IMR-90 (cell line): ENCODE measurements at regions not wholly inside any gene's neighbourhood (a gene's known extent, or its start where the extent isn't known, plus 50 kb on each side); places are given as distances from the start of the nearest gene placed in this dataset.

Experiments used
- ATAC-seq: fragments of 200-7000 bp; cut with Tn5 transposase; 2 replicates; pipeline ENCODE4 v1.9.1; 2020; ENCODE audit warnings: low read depth, mild to moderate bottlenecking, moderate library complexity
- BruUV-seq: library from RNA; stranded (reverse); fragments of 400-500 nt; replicated peaks from 2 replicates; lab custom pipeline; 2021; lab: Mats Ljungman, UMichigan
- CTCF ChIA-PET: fragments of 300-600 bp; formaldehyde crosslinking; extraction: SDS; loops from one replicate; lab custom pipeline; 2021; ENCODE audit warnings: antibody characterized with exemption; lab: Yijun Ruan, JAX
- POLR2A ChIA-PET: fragments of 300-600 bp; sonication (Branson Sonifier 250); formaldehyde crosslinking; loops from one replicate; lab custom pipeline; 2022; ENCODE audit warnings: antibody characterized with exemption; ENCODE audit not compliant: unreplicated experiment; lab: Charles Lee
- DNase-seq: peaks from one replicate; pipeline ENCODE4 v3.0.0; 2013
- H2AFZ ChIP-seq: replicated peaks from 2 replicates; pipeline ENCODE3; 2013; ENCODE audit warnings: low read length, mild to moderate bottlenecking; ENCODE audit not compliant: poor library complexity
- H2AK5ac ChIP-seq: 2 replicates; pipeline ENCODE4 v1.6.1; 2013; ENCODE audit warnings: low read depth, low read length, inconsistent platforms
- H2AK9ac ChIP-seq: replicated peaks from 2 replicates; pipeline ENCODE3; 2013; ENCODE audit warnings: mild to moderate bottlenecking, low read depth, low read length, moderate library complexity; ENCODE audit not compliant: poor library complexity
- H2BK120ac ChIP-seq: 2 replicates; pipeline ENCODE4 v1.6.1; 2013; ENCODE audit warnings: low read depth, low read length, inconsistent platforms
- H2BK15ac ChIP-seq: 3 replicates; pipeline ENCODE4 v1.6.1; 2013; ENCODE audit warnings: low read depth, low read length, inconsistent platforms
- H2BK20ac ChIP-seq: 2 replicates; pipeline ENCODE4 v1.6.1; 2013; ENCODE audit warnings: low read depth, mild to moderate bottlenecking, inconsistent platforms, low read length, moderate library complexity
- H2BK5ac ChIP-seq: 2 replicates; pipeline ENCODE4 v1.6.1; 2013; ENCODE audit warnings: mild to moderate bottlenecking, low read depth, low read length, inconsistent platforms; ENCODE audit not compliant: poor library complexity, severe bottlenecking
- H3K14ac ChIP-seq: replicated peaks from 2 replicates; pipeline ENCODE4 v1.6.1; 2013; ENCODE audit warnings: low read depth, low read length, inconsistent platforms
- H3K18ac ChIP-seq: 2 replicates; pipeline ENCODE4 v1.6.1; 2013; ENCODE audit warnings: low read depth, low read length, control low read depth
- H3K23ac ChIP-seq: 2 replicates; pipeline ENCODE4 v1.6.1; 2013; ENCODE audit warnings: low read depth, low read length, inconsistent platforms
- H3K27ac ChIP-seq: 2 replicates; pipeline ENCODE4 v1.5.1; 2013; ENCODE audit warnings: mild to moderate bottlenecking, control low read depth, low read length; ENCODE audit not compliant: insufficient read depth
- H3K27me3 ChIP-seq: 2 replicates; pipeline ENCODE4 v1.6.1; 2013; ENCODE audit warnings: low read length; ENCODE audit not compliant: control insufficient read depth, insufficient read depth
- H3K36me3 ChIP-seq: 2 replicates; pipeline ENCODE4 v1.6.1; 2013; ENCODE audit warnings: low read length, mixed read lengths; ENCODE audit not compliant: control insufficient read depth, insufficient read depth
- H3K4ac ChIP-seq: 2 replicates; pipeline ENCODE4 v1.6.1; 2013; ENCODE audit warnings: low read depth, low read length, inconsistent platforms
- H3K4me1 ChIP-seq: 2 replicates; pipeline ENCODE4 v1.6.1; 2013; ENCODE audit warnings: low read length, mixed read lengths; ENCODE audit not compliant: control insufficient read depth, insufficient read depth
- H3K4me2 ChIP-seq: 2 replicates; pipeline ENCODE4 v1.6.1; 2013; ENCODE audit warnings: low read depth, mild to moderate bottlenecking, control low read depth, low read length, moderate library complexity
- H3K4me3 ChIP-seq: 2 replicates; pipeline ENCODE4 v1.5.1; 2013; ENCODE audit warnings: low read depth, mild to moderate bottlenecking, control low read depth, low read length, moderate library complexity; ENCODE audit not compliant: insufficient read depth
- H3K56ac ChIP-seq: 2 replicates; pipeline ENCODE4 v1.6.1; 2013; ENCODE audit warnings: low read length, inconsistent platforms; ENCODE audit not compliant: insufficient read depth; ENCODE audit errors: extremely low read depth
- H3K79me1 ChIP-seq, 2 experiments: 2 replicates each; pipeline ENCODE4 v1.6.1; 2013; ENCODE audit warnings: low read length in 2 of 2, inconsistent platforms in 1 of 2, low read depth in 1 of 2
- H3K9ac ChIP-seq: 2 replicates; pipeline ENCODE4 v1.6.1; 2013; ENCODE audit warnings: low read depth, low read length, control low read depth
- H3K9me1 ChIP-seq: 2 replicates; pipeline ENCODE4 v1.6.1; 2013; ENCODE audit warnings: low read length, inconsistent platforms; ENCODE audit not compliant: insufficient read depth
- H3K9me3 ChIP-seq: 2 replicates; pipeline ENCODE4 v1.6.1; 2013; ENCODE audit warnings: low read length; ENCODE audit not compliant: control insufficient read depth, insufficient read depth
- H4K20me1 ChIP-seq: 2 replicates; pipeline ENCODE4 v1.6.1; 2013; ENCODE audit warnings: low read length, inconsistent platforms; ENCODE audit not compliant: insufficient read depth
- H4K5ac ChIP-seq: 2 replicates; pipeline ENCODE4 v1.6.1; 2013; ENCODE audit warnings: mild to moderate bottlenecking, low read depth, low read length, control low read depth
- H4K8ac ChIP-seq, 2 experiments: 2 replicates each; pipeline ENCODE4 v1.6.1; 2013; ENCODE audit warnings: low read depth in 2 of 2, low read length in 2 of 2, control low read depth in 1 of 2, inconsistent platforms in 1 of 2
- H4K91ac ChIP-seq: 2 replicates; pipeline ENCODE4 v1.6.1; 2013; ENCODE audit warnings: low read depth, low read length, inconsistent platforms; ENCODE audit not compliant: insufficient read depth
- CEBPB ChIP-seq: IDR thresholded peaks from 2 replicates; pipeline ENCODE4 v1.6.1; 2012; ENCODE audit warnings: low read depth, low read length, improper control_type of control experiment
- SMC3 ChIP-seq: fragments of 150-350 bp; IDR thresholded peaks from 2 replicates; pipeline ENCODE4 v1.6.1; 2016; ENCODE audit warnings: low read depth, mild to moderate bottlenecking, antibody characterized with exemption, low read length, moderate library complexity
- WGBS, 2 experiments: methylation state at CpG; one replicate each; pipeline versions ENCODE4 v1.1.5 to v1.1.7; 2013; ENCODE audit warnings: missing lambda C conversion rate in 2 of 2; ENCODE audit not compliant: insufficient read length in 1 of 2; ENCODE audit errors: extremely low coverage in 2 of 2; 5-methylcytosine and 5-hydroxymethylcytosine counted together
- dilution Hi-C: fragments of 300-500 bp; cut with HindIII; formaldehyde crosslinking; loops from one replicate; pipeline ENCODE4 v1.14.3; 2018; ENCODE audit warnings: low sequenced_read_pairs; ENCODE audit not compliant: unreplicated experiment
- in situ Hi-C: fragments of 300-500 bp; cut with MboI; formaldehyde crosslinking; loops from 3 replicates; pipeline ENCODE4 v1.14.3; 2019; ENCODE audit warnings: low sequenced_read_pairs, inconsistent platforms, mixed read lengths
- intact Hi-C: fragments of 100-400 bp; cut with micrococcal nuclease; formaldehyde crosslinking; loops from 2 replicates; pipeline ENCODE4 v1.10.0; 2022
- TF ChIP-seq, protein P1 (sequence below): fragments of 150-350 bp; IDR thresholded peaks from 2 replicates; pipeline ENCODE4 v1.6.1; 2017; ENCODE audit warnings: mild to moderate bottlenecking, antibody characterized with exemption, low read length, low read depth

DNA sequence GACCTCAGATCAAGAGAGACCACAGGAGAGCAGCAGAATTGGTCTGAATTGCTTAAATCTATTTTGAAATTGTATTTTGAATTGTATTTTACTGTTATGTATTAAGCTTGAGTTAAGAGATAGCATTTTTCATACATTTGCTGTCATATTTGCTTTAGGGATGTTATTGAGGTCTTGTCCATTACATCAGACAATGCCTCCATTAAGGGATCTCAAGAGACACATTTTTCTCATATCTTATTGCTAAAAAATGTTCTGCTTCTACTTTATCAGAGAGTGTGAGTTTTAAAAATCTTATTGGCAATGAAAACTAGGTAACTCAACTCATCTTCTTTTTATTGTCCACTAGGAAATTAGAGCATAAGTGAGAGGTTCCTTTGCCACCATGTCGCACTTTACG lies 66.8 kb upstream of the CTAGE1 start:
- no peaks in the 10 kb centered on the region for H3K79me1 ChIP-seq
- BruUV-seq: no TSS peak
- H2BK20ac ChIP-seq: no peak overlapping the region
- no peak overlapping the region for H3K14ac ChIP-seq
- intact Hi-C loops: no loop called here
- H2AK9ac ChIP-seq: no peak overlapping the region
- ATAC-seq (no peak), DNase-seq (no peak)
- no peak overlapping the region for H3K4me3 ChIP-seq
- H3K23ac ChIP-seq: no peak overlapping the region
- WGBS, 2 experiments: no CpG with 5 or more reads among the region's 2 CpGs
- H2AK5ac ChIP-seq: no peak overlapping the region
- no peak overlapping the region for H2BK15ac ChIP-seq
- H4K5ac ChIP-seq: no peak overlapping the region
- POLR2A ChIA-PET: no interaction called here
- H3K36me3 ChIP-seq: no peaks in the 10 kb centered on the region
- H2BK120ac ChIP-seq: no peak overlapping the region
- dilution Hi-C loops: no loop called here
- no peak overlapping the region for H2AFZ ChIP-seq
- H3K27me3 ChIP-seq: no peaks in the 10 kb centered on the region
- H2BK5ac ChIP-seq: no peak overlapping the region
- TF ChIP-seq SMC3 (no peak), CEBPB (no peak)
- TF ChIP-seq, protein P1, sequence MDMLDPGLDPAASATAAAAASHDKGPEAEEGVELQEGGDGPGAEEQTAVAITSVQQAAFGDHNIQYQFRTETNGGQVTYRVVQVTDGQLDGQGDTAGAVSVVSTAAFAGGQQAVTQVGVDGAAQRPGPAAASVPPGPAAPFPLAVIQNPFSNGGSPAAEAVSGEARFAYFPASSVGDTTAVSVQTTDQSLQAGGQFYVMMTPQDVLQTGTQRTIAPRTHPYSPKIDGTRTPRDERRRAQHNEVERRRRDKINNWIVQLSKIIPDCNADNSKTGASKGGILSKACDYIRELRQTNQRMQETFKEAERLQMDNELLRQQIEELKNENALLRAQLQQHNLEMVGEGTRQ: no peak
- H4K91ac ChIP-seq: no peak overlapping the region
- CTCF ChIA-PET: no interaction called here
- H3K56ac ChIP-seq: no peak overlapping the region
- in situ Hi-C loops: no loop called here
- no peak overlapping the region for H3K4ac ChIP-seq
- H3K4me1 ChIP-seq: peaks cover 2% of the 10 kb centered on the region; the same call in 1 of the 2 replicates
- no peaks in the 10 kb centered on the region for H3K9me3 ChIP-seq
- no peak overlapping the region for H3K27ac ChIP-seq
- H4K20me1 ChIP-seq: no peaks in the 10 kb centered on the region
- H4K8ac ChIP-seq: no peak overlapping the region
- no peak overlapping the region for H3K4me2 ChIP-seq
- no peak overlapping the region for H3K9ac ChIP-seq
- peaks cover 2% of the 10 kb centered on the region; the same call in 1 of the 2 replicates for H3K9me1 ChIP-seq
- no peak overlapping the region for H3K18ac ChIP-seq
